GM18502 (cell line): ENCODE measurements at regions not wholly inside any gene's neighbourhood (a gene's known extent, or its start where the extent isn't known, plus 50 kb on each side); places are given as distances from the start of the nearest gene placed in this dataset.

Source experiments
- ATAC-seq: cut with Tn5 transposase; IDR thresholded peaks from one replicate; pipeline ENCODE4 v1.9.1; 2021; ENCODE audit warnings: mild to moderate bottlenecking; ENCODE audit not compliant: unreplicated experiment, poor library complexity

DNA sequence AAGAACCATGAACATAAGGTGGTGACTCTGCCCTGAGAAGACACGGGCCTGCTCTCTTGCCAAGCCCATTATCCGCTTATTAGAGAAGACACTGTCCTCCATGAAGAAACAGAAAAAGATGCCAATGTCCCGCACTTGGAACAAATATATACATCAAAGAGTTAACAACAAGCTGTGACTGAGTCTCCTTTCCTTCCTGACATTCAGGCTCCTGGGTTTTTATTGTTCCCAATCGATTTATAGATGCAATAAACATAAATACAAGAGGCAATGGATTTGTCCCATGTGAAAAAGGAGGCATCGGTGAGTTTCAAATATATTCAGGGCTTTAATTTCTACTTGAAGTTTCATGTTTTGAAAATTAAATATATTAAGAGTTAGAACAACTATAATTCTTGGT, 169.2 kb upstream of the CPEB2 start:
- ATAC-seq, result no peak

DNA sequence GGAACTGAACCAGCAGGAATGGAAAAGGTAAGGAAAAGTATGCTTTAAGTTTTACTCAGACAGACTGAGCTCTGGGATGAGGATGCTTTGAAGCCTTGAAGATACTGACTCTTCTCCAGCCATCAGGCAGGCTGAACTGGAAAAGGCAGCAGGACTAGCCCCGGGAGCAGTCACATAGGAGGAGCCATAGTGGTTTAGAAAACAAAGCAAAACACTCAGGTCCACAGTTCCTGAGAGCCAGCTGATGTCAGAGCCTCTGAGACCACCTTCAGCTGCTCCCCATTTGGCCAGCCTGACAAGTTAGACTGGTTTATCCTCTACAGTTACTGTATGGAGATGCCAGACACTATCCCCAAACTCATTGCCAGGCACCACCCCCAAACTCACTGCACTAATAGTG, 167.9 kb upstream of the CPEB2 start:
- ATAC-seq, result no peak

DNA sequence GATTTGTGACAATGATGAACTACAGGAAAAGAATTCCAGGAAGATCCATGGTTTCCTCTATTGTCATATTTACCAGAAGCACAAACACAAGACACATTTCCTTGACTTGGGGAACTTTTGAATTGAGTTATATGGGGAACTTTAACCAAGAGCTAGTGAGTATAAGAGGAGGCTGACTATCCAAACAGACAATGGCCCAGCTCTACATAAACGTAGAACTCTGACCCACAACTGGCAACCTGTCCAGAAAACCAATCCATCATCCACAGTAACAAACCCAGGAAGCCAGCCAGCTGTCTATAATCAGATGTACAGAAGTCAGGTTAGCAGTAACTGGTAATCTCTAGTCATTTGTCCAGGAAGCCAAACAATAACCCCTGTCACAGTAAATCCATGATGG, 167.0 kb upstream of the CPEB2 start:
- ATAC-seq, result no peak

DNA sequence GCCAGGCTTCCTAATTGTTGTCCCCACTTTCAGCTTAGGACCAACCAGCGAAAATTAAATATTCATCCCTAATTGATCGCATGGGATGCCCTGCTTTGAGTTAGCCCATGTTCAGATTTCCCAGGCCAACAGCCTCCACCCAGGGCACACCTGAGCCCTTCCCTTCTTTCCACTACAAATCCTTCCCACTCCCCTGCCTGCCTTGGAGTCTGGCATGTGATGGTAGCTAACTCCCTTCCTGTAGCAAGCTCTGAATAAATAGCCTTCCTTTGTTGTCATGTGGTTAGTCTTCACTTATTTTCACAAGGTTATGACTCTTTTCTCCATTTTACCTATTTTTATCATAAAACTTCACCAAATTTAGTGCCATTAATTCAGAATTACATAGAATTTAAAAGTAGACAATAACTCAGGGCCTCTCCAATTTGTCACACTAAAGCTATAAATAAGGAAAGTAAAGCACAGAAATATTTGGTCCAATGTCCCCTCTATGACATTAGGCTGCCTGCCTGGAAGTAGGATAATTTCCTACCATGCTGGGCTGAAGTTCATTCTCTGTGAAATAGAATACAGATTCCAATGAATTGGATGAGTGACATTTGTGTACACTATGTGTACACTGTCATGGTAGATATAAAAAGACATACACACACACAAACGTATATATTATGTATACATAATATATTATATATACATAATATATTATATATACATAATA, 166.4 kb upstream of the CPEB2 start:
- no peak for ATAC-seq

GRCh38 chr4:14837860-14838259, 164.4 kb upstream of the CPEB2 start:
- ATAC-seq, result peak; percentile 68

DNA sequence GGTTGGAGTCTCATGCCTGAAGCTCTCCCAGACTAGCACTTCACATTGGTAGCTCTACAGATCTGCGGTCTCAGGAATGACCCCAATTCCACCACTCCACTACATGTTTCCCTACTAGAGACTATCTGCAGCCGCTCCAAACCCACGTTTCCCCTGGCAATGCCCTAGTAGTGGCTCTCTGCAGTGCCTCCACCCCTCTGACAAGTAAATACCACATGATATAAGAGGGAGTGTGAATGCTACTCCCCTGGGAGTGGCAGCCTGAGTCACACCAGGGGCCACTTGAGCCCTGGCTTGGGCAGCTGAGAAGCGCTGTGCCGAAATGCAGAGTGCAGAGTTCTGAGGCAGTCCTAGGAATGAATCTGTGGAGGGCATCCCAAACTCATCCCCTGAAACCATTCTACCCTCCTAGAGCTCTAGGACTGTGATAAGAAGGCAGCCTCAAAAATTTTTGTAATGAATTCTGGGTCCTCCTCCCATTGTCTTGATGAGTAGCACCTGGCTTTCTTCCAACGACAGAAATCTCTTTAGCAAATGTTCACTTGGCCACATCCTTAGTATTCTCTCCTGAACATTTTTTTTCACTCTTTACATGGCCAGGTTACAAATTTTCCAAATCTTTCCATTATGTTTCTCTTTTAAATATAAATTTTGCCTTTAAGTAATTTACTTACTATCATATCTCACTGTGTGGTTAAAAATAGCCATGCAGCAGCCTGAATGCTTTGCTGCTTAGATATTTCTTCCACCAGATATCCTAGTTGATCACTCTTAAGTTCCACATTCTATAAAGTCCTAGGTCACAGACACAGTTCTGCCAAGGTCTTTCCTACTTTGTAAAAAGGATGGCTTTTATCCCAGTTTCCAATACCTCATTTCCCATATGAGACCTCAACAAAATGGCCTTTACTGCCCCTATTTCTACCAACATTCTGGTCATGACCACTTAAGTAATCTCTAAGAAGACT, 160.2 kb upstream of the CPEB2 start:
- no peak for ATAC-seq

DNA sequence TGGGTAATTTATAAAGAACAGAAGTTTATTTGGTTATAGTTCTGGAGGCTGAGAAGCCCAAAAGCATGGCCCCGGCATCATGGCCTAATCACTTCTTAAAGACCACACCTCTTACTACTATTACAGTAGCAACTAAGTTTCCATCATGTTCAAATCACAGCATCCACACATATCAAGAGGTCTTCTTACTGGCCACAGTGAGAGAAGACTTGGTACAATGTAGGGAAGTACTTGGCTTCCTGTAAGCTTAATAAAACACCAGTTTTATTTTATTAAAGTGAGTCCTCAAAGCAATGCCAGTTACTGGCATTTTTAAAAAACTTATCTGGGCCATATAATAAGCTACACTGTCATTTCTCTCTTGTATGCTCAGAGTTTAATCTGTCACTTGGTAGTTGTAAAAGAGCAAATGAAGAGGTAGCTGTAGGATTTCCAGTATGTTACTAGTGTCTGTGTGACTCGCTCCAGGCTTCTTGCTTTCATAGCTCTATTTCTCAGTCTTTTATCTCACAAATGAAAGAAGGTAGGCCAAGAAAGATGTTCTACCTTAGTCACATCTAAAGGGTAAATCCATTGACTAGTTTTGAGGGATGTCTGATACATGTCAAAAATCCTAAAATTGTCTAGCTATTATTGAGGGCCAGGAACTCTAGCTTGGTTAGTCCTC, 159.2 kb upstream of the CPEB2 start:
- ATAC-seq, result no peak

GRCh38 chr4:14844061-14844460, 158.2 kb upstream of the CPEB2 start:
- peak; percentile 59 for ATAC-seq

- ATAC-seq, result no peak
Observed at GRCh38 chr4:14848229-14848628, 154.1 kb upstream of the CPEB2 start.

DNA sequence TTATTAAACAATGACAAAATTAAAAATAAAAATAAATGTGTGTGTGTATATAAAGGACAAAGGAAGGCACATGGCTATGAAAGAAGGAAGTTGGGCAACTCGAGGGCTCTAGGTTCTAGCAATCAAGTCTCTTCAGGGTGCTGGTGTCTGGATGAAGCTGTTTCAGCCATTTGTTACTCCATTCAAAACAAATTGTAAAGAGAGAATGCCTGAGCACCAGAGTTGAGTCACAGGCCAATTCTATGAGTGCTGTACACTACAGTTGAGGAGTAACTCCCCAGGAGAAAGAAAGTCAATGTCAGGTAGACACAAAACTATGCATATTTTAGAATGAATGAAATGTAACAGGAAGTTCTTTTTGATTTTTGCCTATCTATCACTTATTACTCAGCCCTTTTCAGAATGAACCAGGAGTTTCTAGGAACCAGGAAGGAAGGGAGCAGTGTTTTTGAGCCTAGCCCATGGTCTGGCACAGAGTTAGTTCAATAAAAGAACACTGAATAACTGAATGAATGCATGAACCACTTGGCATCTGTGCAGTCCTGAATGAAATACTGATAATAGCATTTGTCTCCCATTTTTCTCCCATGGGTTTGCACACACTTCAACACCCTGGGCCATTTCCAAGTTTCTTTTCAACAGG, 151.7 kb upstream of the CPEB2 start:
- no peak for ATAC-seq

GRCh38 chr4:14853176-14853943, 148.9 kb upstream of the CPEB2 start:
- no peak for ATAC-seq

- peak; percentile 1 for ATAC-seq
Observed at GRCh38 chr4:14855719-14856061, 146.6 kb upstream of the CPEB2 start.

DNA sequence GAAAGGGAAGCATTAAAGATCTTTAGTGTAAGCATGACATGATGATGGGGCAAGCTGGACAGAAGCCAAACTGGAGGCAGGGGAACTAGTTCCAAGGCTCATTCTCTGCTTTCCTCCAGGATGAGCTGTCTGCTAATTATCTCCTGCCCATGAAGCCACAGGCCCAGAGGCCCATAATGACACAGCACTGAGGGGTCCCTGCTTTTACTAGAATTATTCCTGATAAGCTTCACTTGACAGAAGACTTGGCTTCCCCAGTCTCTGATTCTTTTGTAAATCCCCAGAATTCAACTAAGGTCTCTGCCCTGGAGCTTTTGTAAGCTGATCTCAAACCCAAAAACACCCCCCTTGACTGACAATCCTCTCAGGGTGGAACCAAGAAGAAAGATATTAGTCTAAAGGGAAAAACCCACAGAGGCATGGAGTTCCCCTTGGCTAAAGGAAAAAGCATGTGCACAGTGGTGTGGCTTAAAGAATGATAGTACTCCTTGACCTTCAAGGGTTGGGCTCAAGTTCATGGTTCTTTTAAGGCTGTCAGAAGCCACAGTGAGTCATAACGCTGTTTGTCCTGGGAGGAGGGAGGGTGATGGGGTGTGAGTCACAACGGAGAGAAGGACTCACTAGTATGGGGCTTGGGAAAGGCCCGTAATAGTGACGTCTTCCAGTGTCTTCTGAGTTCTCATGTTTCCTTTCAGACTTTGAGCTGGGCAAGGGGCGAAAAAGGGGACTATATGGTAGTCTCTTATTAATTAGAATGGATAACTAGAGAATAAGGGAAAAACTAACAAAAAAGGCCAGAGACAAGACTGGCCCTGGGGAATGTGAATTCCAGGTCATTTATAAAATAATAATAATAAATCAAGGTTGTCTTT, 146.0 kb upstream of the CPEB2 start:
- ATAC-seq, result peak; percentile 98

DNA sequence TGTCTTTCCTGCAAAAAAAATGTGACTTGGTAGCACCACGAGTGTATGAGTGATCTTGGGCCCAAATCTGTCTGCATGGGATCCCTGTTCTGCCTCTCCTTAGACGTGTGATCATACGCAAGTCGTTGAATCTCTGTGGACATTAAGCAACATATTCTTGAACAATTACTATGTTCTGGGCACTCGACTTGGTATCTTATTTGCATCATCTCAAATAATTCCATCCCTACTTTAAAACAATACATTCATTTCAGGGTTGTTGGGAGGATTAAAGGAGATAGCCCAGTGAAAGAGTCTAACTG, 145.4 kb upstream of the CPEB2 start:
- no peak for ATAC-seq

DNA sequence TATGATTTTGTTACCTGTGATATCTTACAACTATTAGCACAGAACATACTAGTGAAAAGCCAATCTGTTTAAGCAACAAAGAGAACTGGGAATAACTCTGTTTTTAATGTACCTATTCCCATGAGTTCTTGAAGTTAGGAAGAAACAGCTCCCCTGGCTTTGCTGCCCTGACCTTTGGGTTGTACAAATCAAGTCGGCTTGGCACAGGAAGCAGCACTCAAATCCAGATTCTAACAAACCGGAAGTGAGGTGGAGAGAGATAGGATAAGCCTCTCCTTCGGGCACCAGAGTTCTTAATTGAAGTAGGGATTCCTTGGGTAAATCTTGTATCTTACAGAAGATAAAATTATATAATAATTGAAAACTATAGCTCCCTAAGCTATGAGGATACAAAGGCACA, 144.8 kb upstream of the CPEB2 start:
- ATAC-seq, result no peak

- no peak for ATAC-seq
Observed at GRCh38 chr4:14857981-14858380, 144.3 kb upstream of the CPEB2 start.

DNA sequence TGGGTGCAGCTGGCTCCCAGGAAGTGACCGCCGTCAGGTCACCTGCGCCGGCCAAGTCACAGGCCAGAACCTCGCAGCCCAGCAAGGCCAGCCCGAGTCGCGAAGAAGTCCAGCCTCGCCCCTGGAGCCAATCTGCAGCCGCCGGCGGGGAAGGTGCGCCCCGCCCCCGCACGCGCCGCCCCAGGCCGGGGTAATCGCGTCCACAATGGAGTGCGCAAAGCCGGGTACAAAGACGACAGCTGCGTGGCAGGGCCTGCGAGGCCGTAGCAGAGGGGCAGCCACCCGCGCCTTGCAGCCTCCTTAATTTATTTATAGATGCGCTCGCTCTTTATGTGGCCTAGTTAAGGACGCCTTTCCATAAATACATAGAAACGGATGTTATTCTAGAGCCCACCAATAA, 139.4 kb upstream of the CPEB2 start:
- ATAC-seq, result no peak

GRCh38 chr4:14863418-14864364, 138.6 kb upstream of the CPEB2 start:
- no peak for ATAC-seq
